ENCODE measurements at regions not wholly inside any gene's neighbourhood (a gene's known extent, or its start where the extent isn't known, plus 50 kb on each side); places are given as distances from the start of the nearest gene placed in this dataset.

GRCh38 chr14:99052467-99052866 lies 219.5 kb downstream of the BCL11B start:
- ATAC-seq: no peak

- ATAC-seq: peak; percentile 93
These were observed 217.0 kb downstream of the BCL11B start for GRCh38 chr14:99055019-99055418.

GRCh38 chr14:99055816-99056215 lies 216.2 kb downstream of the BCL11B start:
- ATAC-seq: peak; percentile 21

GRCh38 chr14:99057576-99058083 lies 214.4 kb downstream of the BCL11B start:
- no peak for ATAC-seq

GRCh38 chr14:99058542-99058941 lies 213.5 kb downstream of the BCL11B start:
- ATAC-seq: no peak

- no peak for ATAC-seq
These were observed 209.8 kb downstream of the BCL11B start for GRCh38 chr14:99062216-99062615.

- no peak for ATAC-seq
These were observed 209.1 kb downstream of the BCL11B start for GRCh38 chr14:99062772-99063418.

- no peak for ATAC-seq
These were observed 208.3 kb downstream of the BCL11B start for GRCh38 chr14:99063620-99064225.

- peak; percentile 80 for ATAC-seq
These were observed 207.6 kb downstream of the BCL11B start for GRCh38 chr14:99064262-99064954.

GRCh38 chr14:99065551-99065950 lies 206.4 kb downstream of the BCL11B start:
- ATAC-seq: peak; percentile 51

GRCh38 chr14:99066378-99066777 lies 205.6 kb downstream of the BCL11B start:
- peak; percentile 56 for ATAC-seq

GRCh38 chr14:99067141-99067920 lies 204.7 kb downstream of the BCL11B start:
- peak; percentile 35 for ATAC-seq

GRCh38 chr14:99067927-99068326 lies 204.1 kb downstream of the BCL11B start:
- ATAC-seq: no peak

- ATAC-seq: no peak
These were observed 202.1 kb downstream of the BCL11B start for GRCh38 chr14:99069946-99070345.

GRCh38 chr14:99072433-99072832 lies 199.6 kb downstream of the BCL11B start:
- no peak for ATAC-seq

GRCh38 chr14:99072956-99073355 lies 199.0 kb downstream of the BCL11B start:
- ATAC-seq: no peak

GRCh38 chr14:99073431-99073830 lies 198.6 kb downstream of the BCL11B start:
- no peak for ATAC-seq

- no peak for ATAC-seq
These were observed 196.9 kb downstream of the BCL11B start for GRCh38 chr14:99075061-99075460.

GRCh38 chr14:99075771-99076375 lies 196.1 kb downstream of the BCL11B start:
- peak; percentile 77 for ATAC-seq

- no peak for ATAC-seq
These were observed 194.7 kb downstream of the BCL11B start for GRCh38 chr14:99077076-99077843.

- no peak for ATAC-seq
These were observed 194.2 kb downstream of the BCL11B start for GRCh38 chr14:99077844-99078236.

GRCh38 chr14:99078426-99078825 lies 193.6 kb downstream of the BCL11B start:
- ATAC-seq: no peak
